ENCODE measurements at regions not wholly inside any gene's neighbourhood (a gene's known extent, or its start where the extent isn't known, plus 50 kb on each side); places are given as distances from the start of the nearest gene placed in this dataset.
"Not testable (repeated sequence)": the region's sequence is repeated elsewhere in the genome, so short reads cannot be mapped to it uniquely, and the experiment has no call there.

DNA sequence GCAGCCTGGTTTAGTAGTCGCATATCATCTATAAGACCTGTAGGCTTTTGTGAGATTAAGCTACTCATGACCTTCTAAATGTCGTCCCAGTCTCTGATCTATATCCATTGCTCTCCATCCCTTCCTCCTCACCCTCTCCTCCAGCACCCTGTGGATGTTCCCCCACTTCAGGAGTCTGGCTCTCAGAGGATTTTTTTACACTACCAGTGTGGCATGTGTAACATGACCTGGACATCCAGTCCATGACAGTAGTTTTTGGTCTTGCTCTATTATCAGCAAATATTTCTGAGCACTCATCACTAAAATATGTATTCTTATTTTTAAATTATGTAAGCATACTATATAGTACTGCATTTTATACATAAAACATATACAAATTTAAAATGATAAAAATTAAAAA, 142.1 kb downstream of the DYRK2 start:
- Histone ChIP-seq H3K36me3 (ENCODE audit: control insufficient read depth, insufficient read depth, low read length) (no peaks in the 10 kb centered on the region), H3K27me3 (ENCODE audit: control insufficient read depth, insufficient read depth, low read length) (no peaks in the 10 kb centered on the region), H3K4me3 (ENCODE audit: low read depth, low read length) (no peak overlapping the region), H3K27ac (ENCODE audit: insufficient read depth, low read length, poor library complexity, severe bottlenecking) (no peak overlapping the region), H3K9me3 (ENCODE audit: control insufficient read depth in 2 of 2, low read length in 2 of 2) (no peaks in the 10 kb centered on the region), H3K4me1 (ENCODE audit: control insufficient read depth, insufficient read depth, low read length, poor library complexity, severe bottlenecking) (no peaks in the 10 kb centered on the region)
- Mint-ChIP-seq H3K27me3 (peaks cover 11% of the 10 kb centered on the region), H3K27ac (no peak overlapping the region), H3K4me1 (peaks cover 0 to 6% (median 2%) of the 10 kb centered on the region in 4 donors), H3K36me3 (peaks cover 7% of the 10 kb centered on the region), H3K4me3 (no peak overlapping the region), H3K9me3 (peaks cover 0 to 7% (median 0%) of the 10 kb centered on the region in 7 donors)
- DNase-seq = no peak
- ATAC-seq (ENCODE audit: low read depth in 2 of 2) = no peak

DNA sequence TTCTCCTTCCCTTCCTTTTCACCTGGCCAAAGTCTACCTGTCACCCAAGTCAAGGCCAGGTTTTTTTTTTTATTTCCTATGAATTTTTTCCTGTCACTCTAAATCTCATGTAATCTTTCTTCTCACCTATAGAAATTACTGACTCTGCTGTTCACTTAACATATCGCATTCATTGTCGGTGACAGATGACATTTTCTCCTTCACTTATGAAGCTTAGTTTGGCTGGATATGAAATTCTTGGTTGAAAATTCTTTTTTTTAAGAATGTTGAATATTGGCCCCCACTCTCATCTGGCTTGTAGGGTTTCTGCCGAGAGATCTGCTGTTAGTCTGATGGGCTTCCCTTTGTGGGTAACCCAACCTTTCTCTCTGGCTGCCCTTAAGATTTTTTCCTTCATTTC, 142.8 kb downstream of the DYRK2 start:
- not testable (repeated sequence) for H3K27me3 ChIP-seq (ENCODE audit: control insufficient read depth, insufficient read depth, low read length); H3K4me3 Mint-ChIP-seq; DNase-seq; H3K27ac Mint-ChIP-seq; H3K27ac ChIP-seq (ENCODE audit: insufficient read depth, low read length, poor library complexity, severe bottlenecking); H3K4me1 ChIP-seq (ENCODE audit: control insufficient read depth, insufficient read depth, low read length, poor library complexity, severe bottlenecking); ATAC-seq (ENCODE audit: low read depth in 2 of 2); H3K4me3 ChIP-seq (ENCODE audit: low read depth, low read length); H3K36me3 Mint-ChIP-seq; H3K9me3 ChIP-seq (ENCODE audit: control insufficient read depth in 2 of 2, low read length in 2 of 2); H3K9me3 Mint-ChIP-seq; H3K36me3 ChIP-seq (ENCODE audit: control insufficient read depth, insufficient read depth, low read length); H3K4me1 Mint-ChIP-seq
- peaks cover 11% of the 10 kb centered on the region for H3K27me3 Mint-ChIP-seq

DNA sequence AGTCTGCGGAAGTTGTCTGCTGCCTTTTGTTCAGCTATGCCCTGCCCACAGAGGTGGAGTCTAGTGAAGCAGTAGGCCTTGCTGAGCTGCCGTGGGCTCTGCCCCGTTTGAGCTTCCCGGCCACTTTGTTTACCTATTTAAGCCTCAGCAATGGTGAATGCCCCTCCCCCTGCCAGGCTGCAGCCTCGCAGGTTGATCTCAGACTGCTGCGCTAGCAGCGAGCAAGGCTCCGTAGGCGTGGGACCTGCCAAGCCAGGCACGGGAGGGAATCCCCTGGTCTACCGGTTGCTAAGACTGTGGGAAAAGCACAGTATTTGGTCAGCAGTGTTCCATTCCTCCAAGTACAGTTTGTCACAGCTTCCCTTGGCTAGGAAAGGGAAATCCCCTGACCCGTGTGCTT, 143.6 kb downstream of the DYRK2 start:
- no peak overlapping the region for H3K4me3 Mint-ChIP-seq
- peaks cover 11% of the 10 kb centered on the region for H3K27me3 Mint-ChIP-seq
- Histone ChIP-seq H3K27me3 (ENCODE audit: control insufficient read depth, insufficient read depth, low read length) (no peaks in the 10 kb centered on the region), H3K36me3 (ENCODE audit: control insufficient read depth, insufficient read depth, low read length) (no peaks in the 10 kb centered on the region), H3K27ac (ENCODE audit: insufficient read depth, low read length, poor library complexity, severe bottlenecking) (no peak overlapping the region), H3K4me3 (ENCODE audit: low read depth, low read length) (no peak overlapping the region), H3K9me3 (ENCODE audit: control insufficient read depth in 2 of 2, low read length in 2 of 2) (no peaks in the 10 kb centered on the region), H3K4me1 (ENCODE audit: control insufficient read depth, insufficient read depth, low read length, poor library complexity, severe bottlenecking) (no peaks in the 10 kb centered on the region)
- H3K36me3 Mint-ChIP-seq = peaks cover 7% of the 10 kb centered on the region
- no peak for DNase-seq
- ATAC-seq (ENCODE audit: low read depth in 2 of 2) = no peak
- H3K9me3 Mint-ChIP-seq = peaks cover 0 to 7% (median 0%) of the 10 kb centered on the region in 7 donors
- H3K4me1 Mint-ChIP-seq = no peaks in the 10 kb centered on the region
- H3K27ac Mint-ChIP-seq = no peak overlapping the region

DNA sequence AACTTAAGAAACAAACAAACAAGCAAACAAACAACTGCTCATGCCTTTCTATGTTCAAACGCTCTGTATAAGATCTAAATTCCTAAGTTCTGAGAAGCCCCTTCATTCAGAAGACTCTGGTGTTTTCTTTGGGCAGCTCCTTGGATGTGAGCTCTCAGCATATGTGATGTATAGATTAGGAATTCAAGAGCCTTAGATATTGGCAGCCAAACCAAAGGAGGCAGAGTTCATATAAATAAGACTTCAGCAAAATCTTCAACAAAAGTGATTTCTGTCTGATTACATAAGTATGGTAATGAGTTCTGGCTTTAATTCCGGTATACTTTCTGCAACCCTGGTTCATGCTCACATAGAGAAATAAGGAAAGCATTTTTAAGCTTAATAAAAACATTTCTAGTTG, 145.6 kb downstream of the DYRK2 start:
- H3K4me3 Mint-ChIP-seq = no peak overlapping the region
- no peaks in the 10 kb centered on the region for H3K4me1 ChIP-seq (ENCODE audit: control insufficient read depth, insufficient read depth, low read length, poor library complexity, severe bottlenecking)

DNA sequence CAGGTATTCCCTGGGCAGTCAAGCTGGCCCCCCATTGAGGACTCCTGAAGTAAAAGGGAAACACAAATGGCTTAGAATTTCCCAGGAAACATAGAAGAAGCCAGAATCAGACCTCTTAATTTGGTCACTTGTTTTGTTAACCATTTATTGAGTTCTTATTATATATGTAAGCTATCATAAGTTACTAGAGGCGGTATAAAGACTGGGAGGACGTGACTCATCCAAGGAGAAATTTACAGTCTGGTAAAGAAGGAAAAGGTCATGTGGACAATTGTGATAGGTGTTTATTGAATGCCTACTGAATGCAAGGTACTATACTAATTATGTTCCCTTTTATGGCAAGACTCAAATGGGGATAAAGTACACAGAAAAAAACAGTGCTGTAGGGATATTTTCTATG, 146.7 kb downstream of the DYRK2 start:
- DNase-seq (no peak), ATAC-seq (ENCODE audit: low read depth in 2 of 2) (no peak)
- no peaks in the 10 kb centered on the region for H3K36me3 ChIP-seq (ENCODE audit: control insufficient read depth, insufficient read depth, low read length)
- H3K9me3 ChIP-seq (ENCODE audit: control insufficient read depth in 2 of 2, low read length in 2 of 2) = no peaks in the 10 kb centered on the region
- Mint-ChIP-seq H3K4me1 (peaks cover 0 to 4% (median 0%) of the 10 kb centered on the region in 4 donors), H3K9me3 (peaks cover 0 to 7% (median 0%) of the 10 kb centered on the region in 7 donors), H3K4me3 (no peak overlapping the region), H3K36me3 (peaks cover 7% of the 10 kb centered on the region), H3K27me3 (peaks cover 18% of the 10 kb centered on the region), H3K27ac (no peak overlapping the region)
- H3K27me3 ChIP-seq (ENCODE audit: control insufficient read depth, insufficient read depth, low read length) = peaks cover 2% of the 10 kb centered on the region
- H3K27ac ChIP-seq (ENCODE audit: insufficient read depth, low read length, poor library complexity, severe bottlenecking) = no peak overlapping the region
- no peaks in the 10 kb centered on the region for H3K4me1 ChIP-seq (ENCODE audit: control insufficient read depth, insufficient read depth, low read length, poor library complexity, severe bottlenecking)
- no peak overlapping the region for H3K4me3 ChIP-seq (ENCODE audit: low read depth, low read length)

More for the DNA sequence above, 145.6 kb downstream of the DYRK2 start:
- H3K4me3 ChIP-seq (ENCODE audit: low read depth, low read length) = no peak overlapping the region
- H3K27ac ChIP-seq (ENCODE audit: insufficient read depth, low read length, poor library complexity, severe bottlenecking) = no peak overlapping the region
- H3K27ac Mint-ChIP-seq = no peak overlapping the region
- H3K36me3 ChIP-seq (ENCODE audit: control insufficient read depth, insufficient read depth, low read length) = no peaks in the 10 kb centered on the region
- H3K36me3 Mint-ChIP-seq = peaks cover 7% of the 10 kb centered on the region
- peaks cover 0 to 7% (median 0%) of the 10 kb centered on the region in 7 donors for H3K9me3 Mint-ChIP-seq
- H3K27me3 Mint-ChIP-seq = peaks cover 22% of the 10 kb centered on the region
- H3K27me3 ChIP-seq (ENCODE audit: control insufficient read depth, insufficient read depth, low read length) = peaks cover 2% of the 10 kb centered on the region
- H3K9me3 ChIP-seq (ENCODE audit: control insufficient read depth in 2 of 2, low read length in 2 of 2) = no peaks in the 10 kb centered on the region
- H3K4me1 Mint-ChIP-seq = peaks cover 0 to 1% (median 0%) of the 10 kb centered on the region in 4 donors
- ATAC-seq (ENCODE audit: low read depth in 2 of 2) (no peak), DNase-seq (no peak)

DNA sequence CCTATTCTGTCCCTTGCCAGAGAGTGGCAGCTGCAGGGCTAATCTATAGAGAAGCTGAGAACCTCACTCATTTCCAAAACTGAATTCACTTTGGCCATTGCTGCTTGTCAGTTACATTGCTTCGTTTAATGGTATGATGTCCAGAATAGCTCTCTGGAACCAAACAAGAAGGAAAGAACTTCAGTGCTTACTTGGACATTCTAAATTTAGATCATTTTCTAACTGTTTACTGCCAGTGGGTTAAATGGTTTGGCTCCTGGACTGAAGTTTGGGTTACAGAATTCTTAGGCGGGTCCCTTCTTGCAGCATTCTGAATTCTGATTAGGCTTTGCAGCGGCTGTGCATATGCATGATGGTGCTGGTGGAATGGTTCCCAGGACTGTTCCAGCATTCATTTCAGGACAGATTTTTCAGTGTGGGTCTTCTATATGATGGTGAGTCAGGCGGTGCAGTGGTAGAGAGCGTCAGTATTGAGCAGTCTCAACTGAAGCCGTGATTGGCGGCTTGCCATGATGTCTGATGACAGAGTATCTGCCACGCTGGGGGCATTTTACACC, 148.7 kb downstream of the DYRK2 start:
- Mint-ChIP-seq H3K9me3 (no peaks in the 10 kb centered on the region), H3K27me3 (peaks cover 21% of the 10 kb centered on the region), H3K4me3 (no peak overlapping the region), H3K4me1 (peaks cover 0 to 4% (median 1%) of the 10 kb centered on the region in 4 donors), H3K27ac (no peak overlapping the region), H3K36me3 (no peaks in the 10 kb centered on the region)
- DNase-seq (no peak), ATAC-seq (ENCODE audit: low read depth in 2 of 2) (no peak)
- no peaks in the 10 kb centered on the region for H3K4me1 ChIP-seq (ENCODE audit: control insufficient read depth, insufficient read depth, low read length, poor library complexity, severe bottlenecking)
- no peaks in the 10 kb centered on the region for H3K9me3 ChIP-seq (ENCODE audit: control insufficient read depth in 2 of 2, low read length in 2 of 2)
- no peaks in the 10 kb centered on the region for H3K36me3 ChIP-seq (ENCODE audit: control insufficient read depth, insufficient read depth, low read length)
- H3K27ac ChIP-seq (ENCODE audit: insufficient read depth, low read length, poor library complexity, severe bottlenecking) = no peak overlapping the region
- peaks cover 2% of the 10 kb centered on the region for H3K27me3 ChIP-seq (ENCODE audit: control insufficient read depth, insufficient read depth, low read length)
- no peak overlapping the region for H3K4me3 ChIP-seq (ENCODE audit: low read depth, low read length)

DNA sequence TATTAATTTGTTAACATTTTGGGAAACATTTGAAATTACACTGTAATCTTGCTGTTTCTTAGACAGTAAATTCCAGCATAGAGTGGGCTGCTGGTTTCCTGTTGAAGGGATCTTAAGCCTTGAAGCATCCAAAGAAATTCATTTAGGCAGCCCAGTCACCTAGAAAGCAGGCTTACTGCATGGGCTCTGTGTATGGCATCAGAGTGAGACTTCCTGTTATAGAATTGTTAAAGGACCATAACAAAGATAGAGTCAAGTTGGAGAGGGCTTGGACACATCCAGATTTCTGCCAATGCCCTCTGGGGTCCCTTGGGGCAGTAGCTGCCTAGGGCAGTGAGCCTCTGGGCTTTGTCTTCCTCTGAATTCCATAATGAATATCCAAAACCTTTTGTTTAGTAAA, 149.2 kb downstream of the DYRK2 start:
- Histone ChIP-seq H3K4me1 (ENCODE audit: control insufficient read depth, insufficient read depth, low read length, poor library complexity, severe bottlenecking) (no peaks in the 10 kb centered on the region), H3K36me3 (ENCODE audit: control insufficient read depth, insufficient read depth, low read length) (no peaks in the 10 kb centered on the region), H3K27me3 (ENCODE audit: control insufficient read depth, insufficient read depth, low read length) (peaks cover 2% of the 10 kb centered on the region), H3K4me3 (ENCODE audit: low read depth, low read length) (no peak overlapping the region), H3K27ac (ENCODE audit: insufficient read depth, low read length, poor library complexity, severe bottlenecking) (no peak overlapping the region), H3K9me3 (ENCODE audit: control insufficient read depth in 2 of 2, low read length in 2 of 2) (no peaks in the 10 kb centered on the region)
- H3K9me3 Mint-ChIP-seq = no peaks in the 10 kb centered on the region
- DNase-seq = no peak
- peaks cover 26% of the 10 kb centered on the region for H3K27me3 Mint-ChIP-seq
- H3K4me1 Mint-ChIP-seq = peaks cover 0 to 5% (median 2%) of the 10 kb centered on the region in 4 donors
- no peak overlapping the region for H3K27ac Mint-ChIP-seq
- H3K4me3 Mint-ChIP-seq = no peak overlapping the region
- no peak for ATAC-seq (ENCODE audit: low read depth in 2 of 2)
- H3K36me3 Mint-ChIP-seq = no peaks in the 10 kb centered on the region

DNA sequence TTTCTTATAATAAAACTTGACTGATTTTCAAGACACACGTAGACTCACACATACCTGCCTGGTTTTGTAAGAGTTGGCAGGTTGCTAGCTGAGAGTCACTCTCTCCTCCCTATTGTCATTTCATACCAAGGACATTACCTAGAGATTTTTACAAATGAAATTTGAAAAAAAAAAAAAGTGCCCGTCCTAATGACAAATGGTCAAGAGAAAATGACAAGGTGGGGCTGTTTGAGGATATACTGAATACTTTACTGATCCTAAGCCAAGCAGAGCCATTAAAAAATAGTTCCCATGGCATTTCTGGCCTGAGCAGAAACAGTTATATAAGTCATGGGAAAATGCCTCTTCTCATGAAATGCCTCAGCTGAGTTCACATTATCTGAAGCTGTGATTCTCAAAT, 150.2 kb downstream of the DYRK2 start:
- ATAC-seq (ENCODE audit: low read depth in 2 of 2) = no peak
- no peak overlapping the region for H3K27ac ChIP-seq (ENCODE audit: insufficient read depth, low read length, poor library complexity, severe bottlenecking)
- H3K27ac Mint-ChIP-seq = no peak overlapping the region
- no peak for DNase-seq
- no peaks in the 10 kb centered on the region for H3K36me3 ChIP-seq (ENCODE audit: control insufficient read depth, insufficient read depth, low read length)
- peaks cover 26% of the 10 kb centered on the region for H3K27me3 Mint-ChIP-seq
- H3K4me1 Mint-ChIP-seq = peaks cover 0 to 6% (median 2%) of the 10 kb centered on the region in 4 donors
- H3K27me3 ChIP-seq (ENCODE audit: control insufficient read depth, insufficient read depth, low read length) = peaks cover 2% of the 10 kb centered on the region
- H3K4me3 ChIP-seq (ENCODE audit: low read depth, low read length) = no peak overlapping the region
- peaks cover 5% of the 10 kb centered on the region for H3K4me1 ChIP-seq (ENCODE audit: control insufficient read depth, insufficient read depth, low read length, poor library complexity, severe bottlenecking)
- H3K4me3 Mint-ChIP-seq = no peak overlapping the region
- H3K9me3 Mint-ChIP-seq = no peaks in the 10 kb centered on the region
- no peaks in the 10 kb centered on the region for H3K36me3 Mint-ChIP-seq
- no peaks in the 10 kb centered on the region for H3K9me3 ChIP-seq (ENCODE audit: control insufficient read depth in 2 of 2, low read length in 2 of 2)

Data from CD4-positive, CD25-positive, alpha-beta regulatory T cell (primary cell).